ENCODE measurements at regions not wholly inside any gene's neighbourhood (a gene's known extent, or its start where the extent isn't known, plus 50 kb on each side); places are given as distances from the start of the nearest gene placed in this dataset.
"Not testable (repeated sequence)": the region's sequence is repeated elsewhere in the genome, so short reads cannot be mapped to it uniquely, and the experiment has no call there.

DNA sequence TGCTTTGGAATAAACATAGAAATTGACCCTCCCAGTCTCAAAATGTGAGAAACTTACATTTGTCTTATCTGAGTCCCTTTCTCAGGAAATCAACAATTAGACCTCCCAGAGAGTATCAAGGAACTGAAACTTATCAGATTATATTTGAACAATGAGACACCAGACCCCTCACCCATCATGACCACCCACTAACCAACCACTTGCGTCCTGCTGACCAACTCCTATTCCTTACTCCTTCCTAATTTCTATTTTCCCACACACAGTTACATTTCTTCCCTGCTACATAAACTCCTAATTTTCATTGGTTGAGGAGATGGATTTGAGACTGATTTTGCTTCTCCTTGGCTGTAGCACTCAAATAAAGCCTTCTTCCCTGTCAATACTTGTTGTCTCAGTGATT lies 97.9 kb downstream of the TPBG start:
- Histone ChIP-seq H3K27me3 (no peaks in the 10 kb centered on the region), H3K36me3 (ENCODE audit: low read depth, missing control alignments) (no peaks in the 10 kb centered on the region), H3K4me3 (no peak overlapping the region), H3K4me1 (no peaks in the 10 kb centered on the region), H3K27ac (no peak overlapping the region), H3K9me3 (no peaks in the 10 kb centered on the region)
- intact Hi-C loops (cut with DNase I; ENCODE audit: low total_unique reads): no loop called here
- no peak for TF ChIP-seq POLR2A (IDR thresholded peaks at IDR 0.05)
- TF ChIP-seq, protein P1, sequence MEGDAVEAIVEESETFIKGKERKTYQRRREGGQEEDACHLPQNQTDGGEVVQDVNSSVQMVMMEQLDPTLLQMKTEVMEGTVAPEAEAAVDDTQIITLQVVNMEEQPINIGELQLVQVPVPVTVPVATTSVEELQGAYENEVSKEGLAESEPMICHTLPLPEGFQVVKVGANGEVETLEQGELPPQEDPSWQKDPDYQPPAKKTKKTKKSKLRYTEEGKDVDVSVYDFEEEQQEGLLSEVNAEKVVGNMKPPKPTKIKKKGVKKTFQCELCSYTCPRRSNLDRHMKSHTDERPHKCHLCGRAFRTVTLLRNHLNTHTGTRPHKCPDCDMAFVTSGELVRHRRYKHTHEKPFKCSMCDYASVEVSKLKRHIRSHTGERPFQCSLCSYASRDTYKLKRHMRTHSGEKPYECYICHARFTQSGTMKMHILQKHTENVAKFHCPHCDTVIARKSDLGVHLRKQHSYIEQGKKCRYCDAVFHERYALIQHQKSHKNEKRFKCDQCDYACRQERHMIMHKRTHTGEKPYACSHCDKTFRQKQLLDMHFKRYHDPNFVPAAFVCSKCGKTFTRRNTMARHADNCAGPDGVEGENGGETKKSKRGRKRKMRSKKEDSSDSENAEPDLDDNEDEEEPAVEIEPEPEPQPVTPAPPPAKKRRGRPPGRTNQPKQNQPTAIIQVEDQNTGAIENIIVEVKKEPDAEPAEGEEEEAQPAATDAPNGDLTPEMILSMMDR (IDR thresholded peaks at IDR 0.05): no peak
- no peak for DNase-seq
- 95% methylated on average over 1 of the region's 1 CpG for WGBS, 2 donors

DNA sequence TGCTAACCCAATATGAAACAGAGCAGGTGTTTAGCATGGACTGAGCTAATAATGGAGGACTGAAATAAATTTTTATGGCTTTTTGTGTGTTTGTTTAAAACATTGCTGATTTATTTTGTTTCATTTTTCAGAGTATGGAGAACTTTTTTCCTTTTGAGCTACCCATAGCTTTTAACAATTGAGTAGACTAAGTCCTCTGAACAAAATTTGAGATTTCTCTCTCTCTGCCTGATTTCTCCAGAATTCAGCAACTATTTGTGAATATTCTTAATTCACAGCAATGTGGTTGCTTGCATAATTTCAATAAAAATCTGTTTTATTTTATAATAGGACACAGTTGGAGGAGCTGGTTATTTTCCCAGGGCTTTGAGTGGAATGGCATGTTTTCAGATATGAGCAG lies 103.7 kb downstream of the TPBG start:
- Histone ChIP-seq H3K27ac (no peak overlapping the region), H3K36me3 (ENCODE audit: low read depth, missing control alignments) (no peaks in the 10 kb centered on the region), H3K4me1 (no peaks in the 10 kb centered on the region), H3K27me3 (no peaks in the 10 kb centered on the region), H3K4me3 (no peak overlapping the region), H3K9me3 (no peaks in the 10 kb centered on the region)
- no peak for TF ChIP-seq POLR2A (IDR thresholded peaks at IDR 0.05)
- TF ChIP-seq, protein P1 (IDR thresholded peaks at IDR 0.05): no peak
- DNase-seq: no peak
- intact Hi-C loops (cut with DNase I; ENCODE audit: low total_unique reads): no loop called here

DNA sequence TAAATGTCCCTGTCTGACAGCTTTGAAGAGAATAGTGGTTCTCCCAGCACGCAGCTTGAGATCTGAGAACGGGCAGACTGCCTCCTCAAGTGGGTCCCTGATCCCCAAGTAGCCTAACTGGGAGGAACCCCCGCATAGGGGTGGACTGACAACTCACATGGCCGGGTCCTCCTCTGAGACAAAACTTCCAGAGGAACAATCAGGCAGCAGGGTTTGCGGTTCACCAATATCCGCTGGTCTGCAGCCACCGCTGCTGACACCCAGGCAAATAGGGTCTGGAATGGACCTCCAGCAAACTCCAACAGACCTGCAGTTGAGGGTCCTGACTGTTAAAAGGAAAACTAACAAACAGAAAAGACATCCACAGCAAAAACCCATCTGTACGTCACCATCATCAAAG lies 106.5 kb downstream of the TPBG start:
- H3K4me1 ChIP-seq; H3K27me3 ChIP-seq; H3K4me3 ChIP-seq; H3K27ac ChIP-seq; intact Hi-C loops (cut with DNase I; ENCODE audit: low total_unique reads); H3K36me3 ChIP-seq (ENCODE audit: low read depth, missing control alignments); H3K9me3 ChIP-seq; DNase-seq: not testable (repeated sequence)
- 89 to 97% methylated on average over 5 to 8 of the region's 8 CpGs for WGBS, 2 donors

DNA sequence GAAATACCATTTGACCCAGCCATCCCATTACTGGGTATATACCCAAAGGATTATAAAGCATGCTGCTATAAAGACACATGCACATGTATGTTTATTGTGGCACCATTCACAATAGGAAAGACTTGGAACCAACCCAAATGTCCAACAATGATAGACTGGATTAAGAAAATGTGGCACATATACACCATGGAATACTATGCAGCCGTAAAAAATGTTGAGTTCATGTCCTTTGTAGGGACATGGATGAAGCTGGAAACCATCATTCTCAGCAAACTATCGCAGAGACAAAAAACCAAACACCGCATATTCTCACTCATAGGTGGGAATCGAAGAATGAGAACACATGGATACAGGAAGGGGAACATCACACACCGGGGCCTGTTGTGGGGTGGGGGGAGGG lies 111.5 kb downstream of the TPBG start:
- H3K9me3 ChIP-seq; H3K27ac ChIP-seq; H3K4me3 ChIP-seq; intact Hi-C loops (cut with DNase I; ENCODE audit: low total_unique reads); H3K4me1 ChIP-seq; DNase-seq; H3K27me3 ChIP-seq; H3K36me3 ChIP-seq (ENCODE audit: low read depth, missing control alignments): not testable (repeated sequence)
- WGBS, 2 donors: 89% methylated on average over 5 of the region's 5 CpGs

DNA sequence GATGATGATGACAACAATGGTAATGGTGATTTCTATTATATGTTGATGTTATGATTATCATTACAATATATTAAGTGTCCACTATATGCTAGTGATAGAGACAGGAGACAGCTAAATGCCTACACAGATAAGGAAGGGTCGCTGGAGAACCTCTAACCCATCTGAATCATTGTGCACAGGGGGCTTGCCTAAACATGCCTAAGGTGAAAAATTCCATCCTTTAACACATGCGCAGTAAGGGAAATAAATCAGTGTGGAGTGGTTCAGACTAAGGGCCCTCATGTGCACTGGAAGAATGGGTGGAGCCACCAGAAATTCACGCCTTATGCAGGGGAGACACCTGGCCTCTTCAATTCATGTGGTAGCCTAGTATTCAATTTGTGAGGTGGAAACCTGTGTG lies 120.4 kb downstream of the TPBG start:
- H3K4me1 ChIP-seq: no peaks in the 10 kb centered on the region
- no peaks in the 10 kb centered on the region for H3K27me3 ChIP-seq
- no peaks in the 10 kb centered on the region for H3K9me3 ChIP-seq
- DNase-seq: no peak
- no peak overlapping the region for H3K27ac ChIP-seq
- H3K4me3 ChIP-seq: no peak overlapping the region
- 60 to 71% methylated on average over 3 of the region's 3 CpGs for WGBS, 2 donors
- intact Hi-C loops (cut with DNase I; ENCODE audit: low total_unique reads): no loop called here
- TF ChIP-seq, protein P1 (IDR thresholded peaks at IDR 0.05): no peak
- TF ChIP-seq POLR2A (IDR thresholded peaks at IDR 0.05): no peak
- no peaks in the 10 kb centered on the region for H3K36me3 ChIP-seq (ENCODE audit: low read depth, missing control alignments)

DNA sequence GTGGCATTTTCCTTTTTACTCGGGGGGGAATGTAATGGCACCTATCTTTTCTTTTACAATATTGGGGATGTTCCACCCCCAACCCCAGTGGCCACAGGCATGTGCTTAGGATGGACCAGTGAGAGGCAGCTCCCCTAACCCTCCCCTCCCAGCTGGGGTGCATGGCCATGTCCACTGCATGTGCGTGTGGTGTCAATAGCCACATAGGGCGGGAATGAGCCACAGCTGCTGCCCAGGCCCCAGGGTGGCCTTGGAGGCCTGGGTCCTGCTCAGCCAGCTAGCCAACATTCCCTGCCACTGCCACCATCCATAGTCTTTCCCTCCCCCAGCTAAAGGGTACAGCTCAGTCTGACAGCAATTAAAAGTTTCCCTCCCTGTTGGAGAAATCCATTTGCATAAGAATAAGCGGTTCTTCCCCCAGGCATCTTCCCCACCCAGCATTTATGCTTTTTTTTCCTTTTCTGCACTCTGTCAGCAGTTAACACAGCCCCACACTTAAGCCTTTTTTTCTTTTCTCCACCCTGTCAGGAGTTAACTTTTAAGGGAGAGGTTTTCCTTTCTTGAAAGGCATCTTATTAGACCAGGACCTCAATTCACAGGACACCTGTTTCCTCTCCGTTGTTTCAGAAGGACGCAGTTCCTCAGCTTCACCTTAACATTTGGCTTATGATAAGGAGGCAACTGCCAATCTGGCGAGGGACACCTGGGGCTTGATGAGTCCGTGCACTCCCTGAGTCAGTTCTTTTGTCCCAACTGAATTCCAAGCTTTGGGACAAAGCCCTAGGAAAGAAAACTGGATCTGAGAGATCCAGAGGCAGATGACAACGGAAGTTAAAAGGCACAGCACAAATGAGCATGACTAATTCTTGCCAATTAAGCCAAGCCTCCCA lies 121.4 kb downstream of the TPBG start:
- Histone ChIP-seq H3K4me1 (no peaks in the 10 kb centered on the region), H3K9me3 (no peaks in the 10 kb centered on the region), H3K36me3 (ENCODE audit: low read depth, missing control alignments) (no peaks in the 10 kb centered on the region), H3K27ac (no peak overlapping the region), H3K27me3 (no peaks in the 10 kb centered on the region), H3K4me3 (no peak overlapping the region)
- intact Hi-C loops (cut with DNase I; ENCODE audit: low total_unique reads): no loop called here
- 70 to 74% methylated on average over 9 of the region's 9 CpGs for WGBS, 2 donors
- no peak for DNase-seq
- no peak for TF ChIP-seq POLR2A (IDR thresholded peaks at IDR 0.05)
- TF ChIP-seq, protein P1 (IDR thresholded peaks at IDR 0.05): no peak
